Mucosa of descending colon (tissue), 3 donors: ENCODE measurements at regions not wholly inside any gene's neighbourhood (a gene's known extent, or its start where the extent isn't known, plus 50 kb on each side); places are given as distances from the start of the nearest gene placed in this dataset.
"Not testable (repeated sequence)": the region's sequence is repeated elsewhere in the genome, so short reads cannot be mapped to it uniquely, and the experiment has no call there.

Experiments
- ATAC-seq: fragments of 200-7000 bp; cut with Tn5 transposase; one replicate; pipeline ENCODE4 v1.9.1; 2020; ENCODE audit warnings: mild to moderate bottlenecking, moderate library complexity
- DNase-seq, 3 donors: peaks; one replicate each; pipeline ENCODE4 v3.0.0-alpha.2; 2020
- H3K36me3 ChIP-seq: fragments of 200-600 bp; one replicate; pipeline ENCODE4 v1.8.0; 2021; ENCODE audit warnings: low read depth, mild to moderate bottlenecking
- H3K4me1 ChIP-seq: fragments of 200-600 bp; one replicate; pipeline ENCODE4 v1.8.0; 2021; ENCODE audit warnings: low read depth, mild to moderate bottlenecking
- H3K4me3 ChIP-seq: fragments of 200-600 bp; one replicate; pipeline ENCODE4 v1.8.0; 2021; ENCODE audit warnings: mild to moderate bottlenecking
- H3K9me3 ChIP-seq: fragments of 200-600 bp; one replicate; pipeline ENCODE4 v1.8.0; 2021; ENCODE audit warnings: mild to moderate bottlenecking
- intact Hi-C, 2 donors: fragments of 100-400 bp; cut with DNase I in 1 of 2; cut with micrococcal nuclease in 1 of 2; formaldehyde crosslinking; loops; one replicate each; pipeline versions ENCODE4 v1.11.0 to v1.11.1; 2022; cut with DNase I, micrococcal nuclease
- TF ChIP-seq, protein P1 (sequence below): fragments of 200-600 bp; IDR thresholded peaks from one replicate; pipeline ENCODE4 v1.8.0; 2022; ENCODE audit warnings: antibody characterized with exemption, mild to moderate bottlenecking
- donor health status: DM: no; HTN: no; CAD: no; lungs with moderate emphysema.
- donor health status: DM: no; HTN: no; CAD: no.
- donor health status: DM: no; HTN: yes; CAD: no.

DNA sequence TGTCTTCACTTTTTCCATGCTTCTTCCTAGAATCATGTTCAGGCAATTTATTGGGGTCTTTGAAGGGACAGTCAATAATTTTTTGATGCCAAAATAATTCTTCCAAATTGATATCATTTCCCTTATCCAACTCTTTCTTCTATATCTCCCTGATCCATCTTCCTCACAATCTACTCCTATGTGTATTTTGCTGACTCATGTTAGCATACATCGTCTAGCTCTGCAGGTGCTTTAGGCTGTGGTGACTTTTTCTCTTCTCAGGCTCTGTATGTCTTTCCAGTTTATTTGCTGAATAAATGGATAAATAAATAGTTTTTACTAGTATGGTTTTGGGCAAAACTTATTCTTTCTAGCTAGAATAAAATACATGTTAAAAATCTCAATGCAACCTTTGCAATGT lies 1650.9 kb upstream of the TMEFF2 start:
- no peak overlapping the region for H3K4me3 ChIP-seq
- intact Hi-C loops: no loop called here
- TF ChIP-seq, protein P1, sequence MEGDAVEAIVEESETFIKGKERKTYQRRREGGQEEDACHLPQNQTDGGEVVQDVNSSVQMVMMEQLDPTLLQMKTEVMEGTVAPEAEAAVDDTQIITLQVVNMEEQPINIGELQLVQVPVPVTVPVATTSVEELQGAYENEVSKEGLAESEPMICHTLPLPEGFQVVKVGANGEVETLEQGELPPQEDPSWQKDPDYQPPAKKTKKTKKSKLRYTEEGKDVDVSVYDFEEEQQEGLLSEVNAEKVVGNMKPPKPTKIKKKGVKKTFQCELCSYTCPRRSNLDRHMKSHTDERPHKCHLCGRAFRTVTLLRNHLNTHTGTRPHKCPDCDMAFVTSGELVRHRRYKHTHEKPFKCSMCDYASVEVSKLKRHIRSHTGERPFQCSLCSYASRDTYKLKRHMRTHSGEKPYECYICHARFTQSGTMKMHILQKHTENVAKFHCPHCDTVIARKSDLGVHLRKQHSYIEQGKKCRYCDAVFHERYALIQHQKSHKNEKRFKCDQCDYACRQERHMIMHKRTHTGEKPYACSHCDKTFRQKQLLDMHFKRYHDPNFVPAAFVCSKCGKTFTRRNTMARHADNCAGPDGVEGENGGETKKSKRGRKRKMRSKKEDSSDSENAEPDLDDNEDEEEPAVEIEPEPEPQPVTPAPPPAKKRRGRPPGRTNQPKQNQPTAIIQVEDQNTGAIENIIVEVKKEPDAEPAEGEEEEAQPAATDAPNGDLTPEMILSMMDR: no peak
- no peaks in the 10 kb centered on the region for H3K4me1 ChIP-seq
- no peaks in the 10 kb centered on the region for H3K9me3 ChIP-seq
- DNase-seq (no peak), ATAC-seq (no peak)
- no peaks in the 10 kb centered on the region for H3K36me3 ChIP-seq

DNA sequence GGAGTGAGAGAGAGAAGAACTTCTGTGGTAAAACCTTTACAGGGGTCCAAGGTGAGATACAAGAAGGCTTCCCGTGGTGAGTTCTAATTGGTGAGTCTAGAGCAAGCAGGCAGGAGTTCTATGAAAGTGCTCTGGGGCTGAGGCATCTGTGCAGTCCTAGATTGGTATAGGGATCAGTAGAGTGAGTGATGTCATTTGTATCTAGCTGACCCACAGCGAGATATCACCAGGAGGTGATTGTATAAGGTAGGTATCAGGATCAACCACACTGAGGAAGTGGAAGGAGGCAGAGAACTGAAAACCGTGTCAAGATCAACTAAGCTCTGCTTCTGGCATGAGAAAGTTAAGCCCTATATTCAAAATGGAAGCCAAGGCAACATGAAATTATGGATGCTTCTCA lies 1648.9 kb upstream of the TMEFF2 start:
- intact Hi-C loops: no loop called here
- TF ChIP-seq, protein P1: no peak
- no peak for ATAC-seq
- no peak overlapping the region for H3K4me3 ChIP-seq
- H3K9me3 ChIP-seq: no peaks in the 10 kb centered on the region
- no peaks in the 10 kb centered on the region for H3K36me3 ChIP-seq
- DNase-seq: no peak
- no peaks in the 10 kb centered on the region for H3K4me1 ChIP-seq

DNA sequence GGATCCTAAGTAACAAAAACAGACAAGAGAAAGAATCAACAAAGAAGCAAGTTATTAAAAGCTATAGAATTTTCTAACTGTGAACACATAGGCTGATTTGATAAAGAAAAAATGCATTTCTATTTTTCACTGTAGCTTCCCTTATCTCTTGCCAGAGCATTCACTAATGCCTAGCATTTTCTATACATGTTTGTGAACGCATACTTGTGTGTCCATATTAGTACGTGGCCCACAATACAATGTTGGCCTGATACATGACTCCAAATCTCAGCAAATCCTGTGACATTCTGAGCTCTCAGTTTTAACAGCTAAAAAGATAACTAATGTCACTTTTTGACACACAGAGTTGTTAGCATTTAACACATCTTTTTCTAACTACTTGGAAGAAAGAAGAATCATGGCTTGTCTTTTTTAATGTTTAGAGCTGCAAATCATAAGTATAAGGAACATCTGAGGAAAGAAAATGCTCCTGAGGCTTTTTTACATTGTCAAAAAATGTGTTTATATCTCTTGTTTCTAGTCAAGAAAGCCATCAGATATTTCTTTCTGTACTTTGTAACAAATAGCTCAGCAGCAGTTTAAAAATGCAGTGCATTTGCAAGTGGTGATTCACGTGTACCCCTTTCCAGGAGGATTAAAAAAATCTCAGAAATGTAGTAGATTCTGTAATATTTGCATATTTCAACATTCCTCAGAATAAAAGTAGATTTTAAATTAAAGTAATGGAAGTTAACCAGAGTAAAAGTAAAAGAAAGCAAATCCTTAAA lies 1646.8 kb upstream of the TMEFF2 start:
- H3K9me3 ChIP-seq: no peaks in the 10 kb centered on the region
- ATAC-seq (no peak), DNase-seq (no peak)
- H3K36me3 ChIP-seq: no peaks in the 10 kb centered on the region
- TF ChIP-seq, protein P1: no peak
- no peaks in the 10 kb centered on the region for H3K4me1 ChIP-seq
- intact Hi-C loops: no loop called here
- no peak overlapping the region for H3K4me3 ChIP-seq

DNA sequence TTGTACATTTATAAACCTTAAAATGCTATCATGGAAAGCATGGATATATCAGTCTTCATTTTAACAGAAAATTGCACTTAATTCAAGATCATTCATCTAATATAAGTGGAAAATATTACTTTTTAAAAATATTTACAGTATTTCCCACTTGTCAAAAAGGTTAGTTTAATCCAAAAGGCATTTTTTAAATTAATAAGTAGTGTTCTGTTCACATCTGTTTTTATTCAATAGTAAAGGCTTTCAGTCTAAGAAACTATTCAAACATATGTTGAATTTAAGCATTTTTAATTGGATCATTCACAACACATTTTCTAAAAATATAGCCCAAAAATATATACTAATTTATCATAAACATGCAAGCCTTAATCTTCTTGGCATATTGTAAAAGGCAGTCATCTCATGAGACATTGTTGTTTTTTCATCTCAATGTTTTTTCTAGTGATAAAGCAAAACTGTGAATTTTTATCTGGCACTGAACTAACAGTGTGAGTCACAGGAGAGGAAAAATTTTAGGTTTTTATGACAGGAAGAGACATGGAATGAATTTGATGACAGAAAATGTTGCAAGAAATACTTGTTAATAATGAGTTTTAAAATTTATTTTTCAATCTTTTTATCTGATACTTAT lies 1642.5 kb upstream of the TMEFF2 start:
- intact Hi-C loops: no loop called here
- H3K4me1 ChIP-seq: no peaks in the 10 kb centered on the region
- H3K4me3 ChIP-seq: no peak overlapping the region
- H3K9me3 ChIP-seq: no peaks in the 10 kb centered on the region
- no peaks in the 10 kb centered on the region for H3K36me3 ChIP-seq
- no peak for DNase-seq
- TF ChIP-seq, protein P1: no peak
- no peak for ATAC-seq

- DNase-seq, H3K4me1 ChIP-seq, intact Hi-C loops, H3K4me3 ChIP-seq, H3K9me3 ChIP-seq, H3K36me3 ChIP-seq, ATAC-seq: not testable (repeated sequence)
Measured at GRCh38 chr2:193836424-193837006, 1641.8 kb upstream of the TMEFF2 start.

DNA sequence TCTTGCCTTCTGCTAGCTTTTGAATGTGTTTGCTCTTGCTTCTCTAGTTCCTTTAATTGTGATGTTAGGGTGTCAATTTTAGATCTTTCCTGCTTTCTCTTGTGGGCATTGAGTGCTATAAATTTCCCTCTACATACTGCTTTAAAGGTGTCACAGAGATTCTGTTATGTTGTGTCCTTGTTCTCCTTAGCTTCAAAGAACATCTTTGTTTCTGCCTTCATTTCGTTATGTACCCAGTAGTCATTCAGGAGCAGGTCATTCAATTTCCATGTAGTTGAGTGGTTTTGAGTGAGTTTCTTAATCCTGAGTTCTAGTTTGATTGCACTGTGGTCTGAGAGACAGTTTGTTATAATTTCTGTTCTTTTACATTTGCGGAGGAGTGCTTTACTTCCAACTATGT lies 1639.2 kb upstream of the TMEFF2 start:
- H3K4me1 ChIP-seq, ATAC-seq, intact Hi-C loops, DNase-seq, H3K9me3 ChIP-seq, H3K4me3 ChIP-seq, H3K36me3 ChIP-seq: not testable (repeated sequence)
